Endodermal cell (in vitro differentiated cells): ENCODE measurements at regions not wholly inside any gene's neighbourhood (a gene's known extent, or its start where the extent isn't known, plus 50 kb on each side); places are given as distances from the start of the nearest gene placed in this dataset.

ENCODE experiments used
- DNase-seq: peaks from one replicate; pipeline ENCODE4 v3.0.0-alpha.2; 2017
- H3K27ac ChIP-seq: 2 replicates; pipeline ENCODE4 v1.5.1; 2013; ENCODE audit warnings: mild to moderate bottlenecking, low read depth, low read length, moderate library complexity
- H3K27me3 ChIP-seq: 2 replicates; pipeline ENCODE4 v1.6.1; 2013; ENCODE audit warnings: mild to moderate bottlenecking, low read length, moderate library complexity; ENCODE audit not compliant: insufficient read depth, control insufficient read depth, poor library complexity, severe bottlenecking
- H3K36me3 ChIP-seq: 2 replicates; pipeline ENCODE4 v1.7.0; 2013; ENCODE audit warnings: mild to moderate bottlenecking, low read length, moderate library complexity; ENCODE audit not compliant: control insufficient read depth, insufficient read depth
- H3K4me1 ChIP-seq: one replicate; pipeline ENCODE4 v1.7.0; 2013; ENCODE audit warnings: low read length; ENCODE audit not compliant: control insufficient read depth, insufficient read depth
- H3K4me3 ChIP-seq: 2 replicates; pipeline ENCODE4 v1.5.1; 2013; ENCODE audit warnings: mild to moderate bottlenecking, low read length, moderate library complexity
- H3K9ac ChIP-seq: 2 replicates; pipeline ENCODE4 v1.6.1; 2013; ENCODE audit warnings: mild to moderate bottlenecking, low read length, moderate library complexity; ENCODE audit not compliant: poor library complexity, severe bottlenecking; ENCODE audit errors: extremely low read depth
- H3K9me3 ChIP-seq: 2 replicates; pipeline ENCODE4 v1.6.1; 2013; ENCODE audit warnings: mild to moderate bottlenecking, low read length, moderate library complexity; ENCODE audit not compliant: control insufficient read depth
- H3K27ac Mint-ChIP-seq: 2 replicates; pipeline ENCODE4 v1.8.0; 2020; ENCODE audit warnings: mixed read lengths
- H3K27me3 Mint-ChIP-seq: 2 replicates; pipeline ENCODE4 v1.8.0; 2021; ENCODE audit warnings: mild to moderate bottlenecking, mixed read lengths; ENCODE audit not compliant: insufficient read depth
- H3K36me3 Mint-ChIP-seq: 2 replicates; pipeline ENCODE4 v1.8.0; 2020; ENCODE audit warnings: low read depth, mixed read lengths
- H3K4me1 Mint-ChIP-seq: 2 replicates; pipeline ENCODE4 v1.8.0; 2020; ENCODE audit warnings: mixed read lengths
- H3K4me3 Mint-ChIP-seq: 2 replicates; pipeline ENCODE4 v1.8.0; 2020; ENCODE audit warnings: mild to moderate bottlenecking, moderate library complexity, mixed read lengths
- H3K9me3 Mint-ChIP-seq: 2 replicates; pipeline ENCODE4 v1.8.0; 2020; ENCODE audit warnings: mild to moderate bottlenecking, mixed read lengths
- WGBS, 2 experiments: methylation state at CpG; one replicate each; pipeline versions ENCODE4 v1.1.5 to v1.1.7; 2013; ENCODE audit warnings: missing lambda C conversion rate in 2 of 2, mixed read lengths in 1 of 2; ENCODE audit not compliant: insufficient coverage in 1 of 2, insufficient read length in 1 of 2; 5-methylcytosine and 5-hydroxymethylcytosine counted together
- TF ChIP-seq, protein P1 (sequence below): fragments of 200-600 bp; sonication (generic); conservative IDR thresholded peaks from 2 replicates; pipeline ENCODE4 v1.5.0; 2021; ENCODE audit warnings: antibody characterized with exemption, mild to moderate bottlenecking

DNA sequence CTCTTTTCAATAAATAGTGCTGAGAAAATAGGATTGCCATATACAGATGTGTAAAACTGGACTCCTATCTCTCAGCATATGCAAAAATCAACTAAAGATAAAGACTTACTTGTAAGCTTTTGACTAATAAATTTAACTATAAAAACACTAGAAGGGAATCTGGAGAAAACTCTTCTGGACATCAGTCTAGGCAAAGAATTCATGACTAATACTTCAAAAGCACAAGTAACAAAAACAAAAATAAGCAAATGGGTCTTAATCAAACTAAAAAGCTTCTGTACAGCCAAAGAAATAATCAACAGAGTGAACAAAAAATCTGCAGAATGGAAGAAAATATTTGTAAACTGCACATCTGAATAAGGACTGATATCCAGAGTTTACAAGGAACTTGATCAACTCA is 1122.2 kb downstream of the TBL1XR1 start:
- H3K4me1 Mint-ChIP-seq, result no peaks in the 10 kb centered on the region
- no peak for DNase-seq
- H3K27me3 Mint-ChIP-seq, result no peaks in the 10 kb centered on the region
- Histone ChIP-seq H3K27ac (no peak overlapping the region), H3K9ac (no peak overlapping the region), H3K4me1 (no peaks in the 10 kb centered on the region), H3K27me3 (no peaks in the 10 kb centered on the region), H3K9me3 (no peaks in the 10 kb centered on the region), H3K4me3 (no peak overlapping the region), H3K36me3 (no peaks in the 10 kb centered on the region)
- H3K9me3 Mint-ChIP-seq, result no peaks in the 10 kb centered on the region
- no peaks in the 10 kb centered on the region for H3K36me3 Mint-ChIP-seq
- H3K27ac Mint-ChIP-seq, result no peak overlapping the region
- H3K4me3 Mint-ChIP-seq, result no peak overlapping the region
- TF ChIP-seq, protein P1, sequence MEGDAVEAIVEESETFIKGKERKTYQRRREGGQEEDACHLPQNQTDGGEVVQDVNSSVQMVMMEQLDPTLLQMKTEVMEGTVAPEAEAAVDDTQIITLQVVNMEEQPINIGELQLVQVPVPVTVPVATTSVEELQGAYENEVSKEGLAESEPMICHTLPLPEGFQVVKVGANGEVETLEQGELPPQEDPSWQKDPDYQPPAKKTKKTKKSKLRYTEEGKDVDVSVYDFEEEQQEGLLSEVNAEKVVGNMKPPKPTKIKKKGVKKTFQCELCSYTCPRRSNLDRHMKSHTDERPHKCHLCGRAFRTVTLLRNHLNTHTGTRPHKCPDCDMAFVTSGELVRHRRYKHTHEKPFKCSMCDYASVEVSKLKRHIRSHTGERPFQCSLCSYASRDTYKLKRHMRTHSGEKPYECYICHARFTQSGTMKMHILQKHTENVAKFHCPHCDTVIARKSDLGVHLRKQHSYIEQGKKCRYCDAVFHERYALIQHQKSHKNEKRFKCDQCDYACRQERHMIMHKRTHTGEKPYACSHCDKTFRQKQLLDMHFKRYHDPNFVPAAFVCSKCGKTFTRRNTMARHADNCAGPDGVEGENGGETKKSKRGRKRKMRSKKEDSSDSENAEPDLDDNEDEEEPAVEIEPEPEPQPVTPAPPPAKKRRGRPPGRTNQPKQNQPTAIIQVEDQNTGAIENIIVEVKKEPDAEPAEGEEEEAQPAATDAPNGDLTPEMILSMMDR, result no peak

DNA sequence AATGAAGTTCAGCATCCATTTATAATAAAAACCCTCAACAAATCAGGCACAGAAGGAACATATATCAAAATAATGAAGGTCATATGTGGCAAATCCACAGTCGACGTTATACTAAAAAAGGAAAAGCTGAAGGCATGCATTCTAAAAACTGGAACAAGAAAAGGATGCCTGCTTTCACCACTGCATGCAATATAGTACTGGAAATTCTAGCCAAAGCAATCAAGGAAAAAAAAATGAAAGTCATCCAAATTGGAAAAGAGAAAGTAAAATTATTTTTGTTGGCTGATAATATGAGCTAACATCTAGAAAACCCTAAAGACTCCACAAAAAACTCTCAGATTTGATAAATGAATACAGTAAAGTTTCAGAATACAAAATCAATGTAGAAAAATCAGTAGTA is 1123.2 kb downstream of the TBL1XR1 start:
- no peak overlapping the region for H3K4me3 Mint-ChIP-seq
- no peaks in the 10 kb centered on the region for H3K27me3 Mint-ChIP-seq
- no peaks in the 10 kb centered on the region for H3K9me3 Mint-ChIP-seq
- DNase-seq, result no peak
- H3K4me1 Mint-ChIP-seq, result no peaks in the 10 kb centered on the region
- H3K36me3 ChIP-seq, result no peaks in the 10 kb centered on the region
- no peak overlapping the region for H3K27ac ChIP-seq
- no peak overlapping the region for H3K9ac ChIP-seq
- H3K27me3 ChIP-seq, result no peaks in the 10 kb centered on the region
- no peaks in the 10 kb centered on the region for H3K36me3 Mint-ChIP-seq
- no peaks in the 10 kb centered on the region for H3K4me1 ChIP-seq
- no peak overlapping the region for H3K4me3 ChIP-seq
- H3K27ac Mint-ChIP-seq, result no peak overlapping the region
- TF ChIP-seq, protein P1, result no peak
- H3K9me3 ChIP-seq, result no peaks in the 10 kb centered on the region
- WGBS, 2 experiments, result 100% methylated on average over 2 of the region's 2 CpGs

DNA sequence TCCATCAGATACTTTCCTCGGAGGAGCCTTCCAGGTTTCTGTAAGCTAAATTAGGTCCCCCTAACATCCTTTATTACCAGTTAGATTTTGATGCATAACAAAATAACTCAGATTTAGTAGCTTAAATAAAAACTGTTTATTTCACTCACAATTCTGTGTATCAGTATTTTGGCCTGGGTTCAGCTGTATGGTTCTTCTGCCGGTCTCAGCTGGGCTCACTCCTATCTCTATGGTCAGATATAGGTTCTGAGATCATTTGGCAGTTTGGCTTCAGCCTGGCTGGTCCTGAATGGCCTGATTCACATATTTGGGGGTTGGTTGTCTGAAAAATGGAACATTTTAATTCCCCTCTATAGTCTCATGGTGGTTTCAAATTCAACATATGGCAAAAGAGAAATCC is 1125.3 kb downstream of the TBL1XR1 start:
- Mint-ChIP-seq H3K9me3 (no peaks in the 10 kb centered on the region), H3K4me1 (no peaks in the 10 kb centered on the region), H3K36me3 (no peaks in the 10 kb centered on the region), H3K27ac (no peak overlapping the region), H3K27me3 (peaks cover 4% of the 10 kb centered on the region), H3K4me3 (no peak overlapping the region)
- Histone ChIP-seq H3K9me3 (no peaks in the 10 kb centered on the region), H3K4me1 (no peaks in the 10 kb centered on the region), H3K27me3 (no peaks in the 10 kb centered on the region), H3K9ac (no peak overlapping the region), H3K4me3 (no peak overlapping the region), H3K36me3 (no peaks in the 10 kb centered on the region), H3K27ac (no peak overlapping the region)
- TF ChIP-seq, protein P1, result no peak
- no peak for DNase-seq
- 93 to 100% methylated on average over 2 of the region's 2 CpGs for WGBS, 2 experiments
